ENCODE measurements at regions not wholly inside any gene's neighbourhood (a gene's known extent, or its start where the extent isn't known, plus 50 kb on each side); places are given as distances from the start of the nearest gene placed in this dataset.

DNA sequence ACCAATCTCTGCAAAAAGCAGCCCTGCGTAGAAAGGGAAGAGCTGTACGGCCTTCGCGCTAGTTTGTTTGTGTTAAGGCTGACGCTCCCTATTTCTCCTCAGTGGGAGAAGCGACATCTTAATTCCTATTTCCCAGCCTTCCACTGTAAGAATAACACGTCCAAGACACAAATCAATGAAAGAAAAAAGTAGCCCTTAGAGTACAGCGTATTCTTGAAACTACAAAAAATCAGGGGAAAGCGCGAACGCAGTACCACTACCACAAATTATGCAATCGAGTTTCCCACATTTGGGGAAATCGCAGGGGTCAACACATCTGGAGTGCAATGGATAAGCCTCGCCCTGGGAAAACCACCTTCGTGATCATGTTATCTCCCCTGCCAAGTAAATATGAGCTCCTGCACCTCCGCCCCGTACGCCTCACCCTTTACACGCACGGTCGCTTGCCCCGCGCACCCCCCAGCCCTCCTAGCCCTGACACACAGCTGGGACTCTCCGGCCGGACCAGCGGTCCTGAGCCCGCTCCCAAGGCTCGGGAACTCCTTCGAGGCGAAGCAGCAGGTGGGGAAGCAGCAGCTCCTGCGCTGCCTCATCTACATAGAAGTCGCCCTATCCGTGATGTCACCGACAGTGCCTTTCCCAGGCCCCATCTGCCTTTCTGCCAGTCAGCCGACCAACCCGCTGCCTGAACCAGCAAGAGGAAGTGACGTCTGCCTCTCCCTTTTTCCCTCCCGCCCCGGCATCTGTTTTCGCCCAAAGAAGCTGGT lies 94.7 kb downstream of the PPIAL4G start (continued):
- TF ChIP-seq ZBTB7A (IDR thresholded peaks at IDR 0.05; ENCODE audit: borderline replicate concordance, control insufficient read depth, low read depth, low read length) = peak; percentile 87
- 0 out of 2 replicates have a peak, but pooled peaks have one; percentile 66 for TF ChIP-seq HOXB6 (CRISPR knock-in tag; IDR thresholded peaks at IDR 0.05; ENCODE audit: borderline replicate concordance)
- no peak for TF ChIP-seq ZNF778 (CRISPR knock-in tag; IDR thresholded peaks at IDR 0.05)
- no peak for TF ChIP-seq CBX8 (IDR thresholded peaks at IDR 0.05; ENCODE audit: borderline replicate concordance, extremely low read depth, low read depth, low read length, poor library complexity, severe bottlenecking)
- TF ChIP-seq, protein P1, sequence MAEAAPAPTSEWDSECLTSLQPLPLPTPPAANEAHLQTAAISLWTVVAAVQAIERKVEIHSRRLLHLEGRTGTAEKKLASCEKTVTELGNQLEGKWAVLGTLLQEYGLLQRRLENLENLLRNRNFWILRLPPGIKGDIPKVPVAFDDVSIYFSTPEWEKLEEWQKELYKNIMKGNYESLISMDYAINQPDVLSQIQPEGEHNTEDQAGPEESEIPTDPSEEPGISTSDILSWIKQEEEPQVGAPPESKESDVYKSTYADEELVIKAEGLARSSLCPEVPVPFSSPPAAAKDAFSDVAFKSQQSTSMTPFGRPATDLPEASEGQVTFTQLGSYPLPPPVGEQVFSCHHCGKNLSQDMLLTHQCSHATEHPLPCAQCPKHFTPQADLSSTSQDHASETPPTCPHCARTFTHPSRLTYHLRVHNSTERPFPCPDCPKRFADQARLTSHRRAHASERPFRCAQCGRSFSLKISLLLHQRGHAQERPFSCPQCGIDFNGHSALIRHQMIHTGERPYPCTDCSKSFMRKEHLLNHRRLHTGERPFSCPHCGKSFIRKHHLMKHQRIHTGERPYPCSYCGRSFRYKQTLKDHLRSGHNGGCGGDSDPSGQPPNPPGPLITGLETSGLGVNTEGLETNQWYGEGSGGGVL (CRISPR knock-in tag; IDR thresholded peaks at IDR 0.05) = no peak
- TF ChIP-seq ASH1L (IDR thresholded peaks at IDR 0.05; ENCODE audit: borderline replicate concordance, low read depth, partially characterized antibody) = peak; percentile 64
- TF ChIP-seq KAT2B (IDR thresholded peaks at IDR 0.05; ENCODE audit: low read depth, low read length) = no peak
- TF ChIP-seq KAT8 (IDR thresholded peaks at IDR 0.05; ENCODE audit: low read depth) = no peak
- TF ChIP-seq SRSF9 (IDR thresholded peaks at IDR 0.05; ENCODE audit: borderline replicate concordance, low read depth, low read length) = no peak
- TF ChIP-seq, protein P2, sequence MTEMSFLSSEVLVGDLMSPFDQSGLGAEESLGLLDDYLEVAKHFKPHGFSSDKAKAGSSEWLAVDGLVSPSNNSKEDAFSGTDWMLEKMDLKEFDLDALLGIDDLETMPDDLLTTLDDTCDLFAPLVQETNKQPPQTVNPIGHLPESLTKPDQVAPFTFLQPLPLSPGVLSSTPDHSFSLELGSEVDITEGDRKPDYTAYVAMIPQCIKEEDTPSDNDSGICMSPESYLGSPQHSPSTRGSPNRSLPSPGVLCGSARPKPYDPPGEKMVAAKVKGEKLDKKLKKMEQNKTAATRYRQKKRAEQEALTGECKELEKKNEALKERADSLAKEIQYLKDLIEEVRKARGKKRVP (CRISPR knock-in tag; IDR thresholded peaks at IDR 0.05) = peak; percentile 85
- no peak for TF ChIP-seq SREBF1 (IDR thresholded peaks at IDR 0.05; ENCODE audit: borderline replicate concordance, low read depth, low read length)
- TF ChIP-seq, protein P3, sequence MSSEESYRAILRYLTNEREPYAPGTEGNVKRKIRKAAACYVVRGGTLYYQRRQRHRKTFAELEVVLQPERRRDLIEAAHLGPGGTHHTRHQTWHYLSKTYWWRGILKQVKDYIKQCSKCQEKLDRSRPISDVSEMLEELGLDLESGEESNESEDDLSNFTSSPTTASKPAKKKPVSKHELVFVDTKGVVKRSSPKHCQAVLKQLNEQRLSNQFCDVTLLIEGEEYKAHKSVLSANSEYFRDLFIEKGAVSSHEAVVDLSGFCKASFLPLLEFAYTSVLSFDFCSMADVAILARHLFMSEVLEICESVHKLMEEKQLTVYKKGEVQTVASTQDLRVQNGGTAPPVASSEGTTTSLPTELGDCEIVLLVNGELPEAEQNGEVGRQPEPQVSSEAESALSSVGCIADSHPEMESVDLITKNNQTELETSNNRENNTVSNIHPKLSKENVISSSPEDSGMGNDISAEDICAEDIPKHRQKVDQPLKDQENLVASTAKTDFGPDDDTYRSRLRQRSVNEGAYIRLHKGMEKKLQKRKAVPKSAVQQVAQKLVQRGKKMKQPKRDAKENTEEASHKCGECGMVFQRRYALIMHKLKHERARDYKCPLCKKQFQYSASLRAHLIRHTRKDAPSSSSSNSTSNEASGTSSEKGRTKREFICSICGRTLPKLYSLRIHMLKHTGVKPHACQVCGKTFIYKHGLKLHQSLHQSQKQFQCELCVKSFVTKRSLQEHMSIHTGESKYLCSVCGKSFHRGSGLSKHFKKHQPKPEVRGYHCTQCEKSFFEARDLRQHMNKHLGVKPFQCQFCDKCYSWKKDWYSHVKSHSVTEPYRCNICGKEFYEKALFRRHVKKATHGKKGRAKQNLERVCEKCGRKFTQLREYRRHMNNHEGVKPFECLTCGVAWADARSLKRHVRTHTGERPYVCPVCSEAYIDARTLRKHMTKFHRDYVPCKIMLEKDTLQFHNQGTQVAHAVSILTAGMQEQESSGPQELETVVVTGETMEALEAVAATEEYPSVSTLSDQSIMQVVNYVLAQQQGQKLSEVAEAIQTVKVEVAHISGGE (CRISPR knock-in tag; IDR thresholded peaks at IDR 0.05) = no peak
- TF ChIP-seq KHSRP (IDR thresholded peaks at IDR 0.05) = peak; percentile 56; the same call in 1 of the 2 replicates
- peak; percentile 35; the same call in 1 of the 2 replicates for TF ChIP-seq LEF1 (IDR thresholded peaks at IDR 0.05)
- no peak for TF ChIP-seq HOMEZ (CRISPR knock-in tag; IDR thresholded peaks at IDR 0.05)
- peak; percentile 53; the same call in 1 of the 2 replicates for TF ChIP-seq RHOXF2B (CRISPR knock-in tag; conservative IDR thresholded peaks at IDR 0.05)
- TF ChIP-seq BACH1 (tag; IDR thresholded peaks at IDR 0.05) = no peak

All from K562 (cell line).